AG10803 (cell line): ENCODE measurements at regions not wholly inside any gene's neighbourhood (a gene's known extent, or its start where the extent isn't known, plus 50 kb on each side); places are given as distances from the start of the nearest gene placed in this dataset.

Experiments used
- DNase-seq: peaks from one replicate; pipeline ENCODE4 v3.0.0; 2010; ENCODE audit warnings: low read depth
- H3K4me3 ChIP-seq: 2 replicates; pipeline ENCODE4 v1.5.1; 2011; ENCODE audit warnings: mild to moderate bottlenecking, low read length, control low read depth
- TF ChIP-seq, protein P1 (sequence below): conservative IDR thresholded peaks from 2 replicates; pipeline ENCODE4 v1.5.1; 2011; ENCODE audit warnings: mild to moderate bottlenecking, low read length, control low read depth, inconsistent platforms

DNA sequence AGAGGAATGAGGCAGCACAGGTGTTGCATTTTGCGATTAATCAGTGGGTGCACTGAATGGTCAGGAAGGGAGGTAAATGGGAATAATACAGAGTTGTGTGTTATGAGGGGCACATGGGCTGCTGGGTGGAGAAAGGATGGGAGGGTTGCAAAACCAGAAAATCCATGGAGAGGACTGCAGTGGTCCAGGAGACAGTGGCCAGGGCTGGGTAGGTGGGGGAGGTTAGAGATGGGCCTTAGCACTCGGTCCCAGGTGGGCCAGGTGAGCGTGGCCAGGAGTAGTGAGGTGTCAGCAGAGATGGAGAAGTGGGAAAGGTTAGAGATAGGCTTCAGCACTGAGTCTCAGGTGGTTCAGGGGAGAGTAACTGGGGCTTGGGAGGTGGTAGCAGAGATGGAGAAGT is 399.1 kb upstream of the LARGE1 start:
- H3K4me3 ChIP-seq, result no peak overlapping the region
- DNase-seq, result no peak
- TF ChIP-seq, protein P1, sequence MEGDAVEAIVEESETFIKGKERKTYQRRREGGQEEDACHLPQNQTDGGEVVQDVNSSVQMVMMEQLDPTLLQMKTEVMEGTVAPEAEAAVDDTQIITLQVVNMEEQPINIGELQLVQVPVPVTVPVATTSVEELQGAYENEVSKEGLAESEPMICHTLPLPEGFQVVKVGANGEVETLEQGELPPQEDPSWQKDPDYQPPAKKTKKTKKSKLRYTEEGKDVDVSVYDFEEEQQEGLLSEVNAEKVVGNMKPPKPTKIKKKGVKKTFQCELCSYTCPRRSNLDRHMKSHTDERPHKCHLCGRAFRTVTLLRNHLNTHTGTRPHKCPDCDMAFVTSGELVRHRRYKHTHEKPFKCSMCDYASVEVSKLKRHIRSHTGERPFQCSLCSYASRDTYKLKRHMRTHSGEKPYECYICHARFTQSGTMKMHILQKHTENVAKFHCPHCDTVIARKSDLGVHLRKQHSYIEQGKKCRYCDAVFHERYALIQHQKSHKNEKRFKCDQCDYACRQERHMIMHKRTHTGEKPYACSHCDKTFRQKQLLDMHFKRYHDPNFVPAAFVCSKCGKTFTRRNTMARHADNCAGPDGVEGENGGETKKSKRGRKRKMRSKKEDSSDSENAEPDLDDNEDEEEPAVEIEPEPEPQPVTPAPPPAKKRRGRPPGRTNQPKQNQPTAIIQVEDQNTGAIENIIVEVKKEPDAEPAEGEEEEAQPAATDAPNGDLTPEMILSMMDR, result no peak

DNA sequence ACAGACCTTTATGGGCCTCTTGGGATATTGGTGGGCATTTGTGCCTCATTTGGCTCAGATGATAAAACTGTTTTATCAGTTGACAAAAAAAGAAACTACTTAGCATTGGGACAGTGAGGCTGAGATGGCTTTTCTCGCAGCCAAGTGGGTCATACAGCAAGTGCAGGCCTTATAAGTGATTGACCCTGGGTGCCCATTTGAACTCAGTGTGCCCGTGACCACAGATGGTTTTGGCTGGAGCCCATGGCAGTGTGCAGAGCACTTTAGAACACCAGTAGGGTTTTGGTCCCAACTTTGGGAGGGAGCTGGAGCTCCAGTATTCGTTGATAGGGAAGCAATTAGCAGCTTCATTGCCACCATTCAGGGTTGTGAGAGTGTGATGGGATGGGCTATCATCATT is 404.5 kb upstream of the LARGE1 start:
- no peak for DNase-seq
- TF ChIP-seq, protein P1, result no peak
- H3K4me3 ChIP-seq, result no peak overlapping the region

DNA sequence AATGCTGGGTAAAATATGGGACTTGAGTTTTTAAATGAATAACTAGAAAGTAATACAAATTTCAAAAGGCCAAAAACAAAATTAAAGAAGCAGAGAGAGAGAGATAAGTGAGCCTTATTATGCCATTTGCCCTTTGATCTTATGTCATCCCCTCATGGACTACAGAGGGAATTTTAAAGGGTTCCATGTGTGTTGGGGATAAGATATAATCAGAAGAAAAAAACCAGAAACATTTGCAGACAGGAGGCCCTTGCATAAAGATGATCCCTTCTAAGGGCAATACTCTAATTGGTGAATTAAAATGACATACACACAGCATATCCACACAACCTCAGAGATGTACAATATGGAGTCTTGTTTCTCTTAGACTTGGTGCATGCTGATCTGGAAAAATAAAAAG is 406.6 kb upstream of the LARGE1 start:
- DNase-seq, result no peak
- H3K4me3 ChIP-seq, result no peak overlapping the region
- TF ChIP-seq, protein P1, result no peak

DNA sequence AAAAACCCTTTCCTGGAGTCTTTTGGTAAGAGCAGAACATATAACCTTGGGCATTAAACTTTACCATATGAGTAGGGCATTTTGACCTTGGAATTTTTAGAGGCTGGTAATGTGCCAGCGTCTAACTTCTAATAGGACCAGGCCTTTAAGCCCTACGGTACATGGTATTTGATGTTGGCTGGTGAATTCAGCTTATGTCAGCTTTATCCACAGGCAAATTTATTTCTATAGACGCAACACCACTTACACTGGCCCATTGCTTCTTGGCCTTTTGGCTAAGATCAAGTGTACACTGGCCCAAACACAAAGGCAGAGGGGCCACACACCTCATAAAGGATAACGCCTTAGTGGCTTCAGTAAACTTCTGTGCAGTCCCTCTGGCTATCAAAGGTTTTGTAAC is 410.2 kb upstream of the LARGE1 start:
- H3K4me3 ChIP-seq, result no peak overlapping the region
- DNase-seq, result no peak
- TF ChIP-seq, protein P1, result no peak

DNA sequence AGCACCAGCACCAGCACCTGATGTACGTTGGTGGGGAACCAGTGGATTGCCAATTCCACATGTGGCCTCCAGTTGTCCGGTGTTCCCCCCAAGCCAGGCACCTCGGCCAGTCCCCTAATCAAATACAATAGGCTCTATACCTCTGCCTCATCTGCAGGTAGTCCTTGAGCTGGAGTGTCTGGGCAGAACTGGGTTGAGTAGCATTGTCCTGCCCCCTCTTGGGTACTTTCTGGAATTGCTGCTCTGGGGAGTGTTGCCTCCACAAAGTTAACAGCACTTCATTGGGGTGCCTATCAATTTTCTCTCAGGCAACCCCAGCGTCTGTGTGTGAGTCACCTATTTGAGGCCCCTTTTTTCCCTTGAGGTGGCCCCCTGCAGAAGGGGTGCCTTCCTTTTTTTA is 413.0 kb upstream of the LARGE1 start:
- no peak overlapping the region for H3K4me3 ChIP-seq
- no peak for DNase-seq
- TF ChIP-seq, protein P1, result no peak

DNA sequence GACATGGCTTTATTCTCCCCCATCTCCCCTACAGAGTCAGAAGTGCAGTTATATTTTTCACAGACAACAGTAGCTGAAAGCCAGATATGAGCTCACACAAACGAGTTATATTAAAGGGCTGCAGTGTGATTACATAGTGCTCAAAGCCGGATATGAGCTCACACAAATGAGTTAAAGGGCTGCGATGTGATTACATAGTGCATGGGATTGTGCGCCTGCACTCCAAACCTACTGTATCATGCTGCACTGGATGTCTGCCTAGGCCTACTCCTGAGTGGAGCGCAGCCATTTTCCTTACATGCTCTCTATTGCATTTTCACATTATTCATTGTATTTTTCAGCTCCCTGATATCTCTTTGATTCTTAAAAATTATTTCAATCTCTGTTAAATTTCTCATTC is 414.6 kb upstream of the LARGE1 start:
- TF ChIP-seq, protein P1, result no peak
- no peak overlapping the region for H3K4me3 ChIP-seq
- DNase-seq, result no peak

DNA sequence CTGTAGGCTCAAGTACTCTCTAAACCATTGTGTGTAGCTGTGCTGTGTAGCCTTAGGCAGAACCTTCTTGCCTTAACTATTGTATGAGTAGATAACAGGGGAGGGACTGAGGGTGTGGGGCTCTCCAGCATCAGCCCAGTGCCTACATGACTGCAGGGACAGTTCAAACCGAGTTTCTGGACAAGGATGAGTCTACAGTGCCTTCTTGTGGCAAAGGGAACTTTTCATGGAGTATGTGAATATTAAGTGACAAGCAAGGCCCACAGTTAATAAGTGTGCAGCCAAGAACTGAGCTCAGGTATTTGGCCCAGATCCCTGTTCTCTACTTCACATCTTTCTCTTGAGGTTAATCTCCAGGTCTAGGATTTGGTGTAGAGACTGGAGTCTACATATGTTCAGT is 424.4 kb upstream of the LARGE1 start:
- DNase-seq, result no peak
- H3K4me3 ChIP-seq, result no peak overlapping the region
- TF ChIP-seq, protein P1, result no peak
